GM21515 (cell line): ENCODE measurements at regions not wholly inside any gene's neighbourhood (a gene's known extent, or its start where the extent isn't known, plus 50 kb on each side); places are given as distances from the start of the nearest gene placed in this dataset.

Source experiments
- ATAC-seq: cut with Tn5 transposase; IDR thresholded peaks from one replicate; pipeline ENCODE4 v1.9.1; 2021; ENCODE audit not compliant: unreplicated experiment

GRCh38 chr1:165031001-165031400 lies 325.5 kb downstream of the LMX1A start:
- no peak for ATAC-seq

- no peak for ATAC-seq
Measured at GRCh38 chr1:165025805-165026204, 330.7 kb downstream of the LMX1A start.

GRCh38 chr1:165014753-165015152 lies 341.8 kb downstream of the LMX1A start:
- no peak for ATAC-seq

GRCh38 chr1:165011991-165012531 lies 344.5 kb downstream of the LMX1A start:
- no peak for ATAC-seq

GRCh38 chr1:165011186-165011585 lies 345.3 kb downstream of the LMX1A start:
- ATAC-seq, result no peak

DNA sequence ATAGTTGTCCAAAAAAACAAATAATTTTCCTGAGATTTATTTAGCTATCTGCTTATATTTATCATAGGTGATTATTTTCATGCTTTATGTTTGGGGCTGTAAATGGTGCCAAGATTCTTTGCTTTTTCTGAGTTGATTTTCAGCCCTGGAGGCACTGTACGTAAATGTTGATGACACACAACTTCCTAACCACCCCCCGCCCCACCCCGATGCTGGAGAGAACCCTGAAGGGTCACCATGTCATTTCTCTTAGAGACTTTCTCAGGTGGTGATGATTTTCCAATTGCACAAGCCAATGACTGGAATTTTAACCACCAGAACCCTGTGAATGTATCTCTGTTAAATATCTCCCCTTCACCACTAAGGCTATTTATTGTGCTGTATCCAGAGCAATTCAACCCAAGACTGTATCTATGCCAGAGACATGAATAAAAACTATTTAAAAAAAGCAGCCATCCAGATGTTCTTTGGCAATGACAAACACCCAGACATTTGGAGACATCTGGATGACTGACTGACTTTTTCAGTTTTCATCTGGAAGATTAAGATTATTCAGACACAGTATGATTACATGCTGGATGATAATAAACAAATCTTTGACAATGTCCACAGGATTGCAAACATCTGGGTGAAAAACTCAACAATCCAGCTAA lies 346.0 kb downstream of the LMX1A start:
- ATAC-seq, result no peak

DNA sequence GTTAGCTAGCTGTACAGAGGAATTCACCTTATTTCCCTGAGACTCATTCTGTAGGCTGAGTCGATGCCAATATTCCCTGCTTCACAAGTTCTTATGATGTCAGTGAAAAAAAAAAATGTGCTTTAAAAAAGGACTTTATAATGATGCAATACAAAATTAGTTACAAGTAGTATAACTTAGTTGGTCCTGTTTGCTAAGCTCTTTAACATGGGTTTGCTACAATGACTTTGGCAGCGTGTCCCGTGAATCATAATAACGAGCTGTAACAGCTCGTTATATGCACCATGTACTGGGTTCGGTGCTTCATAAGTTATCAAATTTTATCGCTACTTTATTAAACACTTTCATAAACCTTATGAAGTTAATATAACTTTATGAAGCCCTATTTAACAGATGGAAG lies 349.7 kb downstream of the LMX1A start:
- ATAC-seq, result no peak

DNA sequence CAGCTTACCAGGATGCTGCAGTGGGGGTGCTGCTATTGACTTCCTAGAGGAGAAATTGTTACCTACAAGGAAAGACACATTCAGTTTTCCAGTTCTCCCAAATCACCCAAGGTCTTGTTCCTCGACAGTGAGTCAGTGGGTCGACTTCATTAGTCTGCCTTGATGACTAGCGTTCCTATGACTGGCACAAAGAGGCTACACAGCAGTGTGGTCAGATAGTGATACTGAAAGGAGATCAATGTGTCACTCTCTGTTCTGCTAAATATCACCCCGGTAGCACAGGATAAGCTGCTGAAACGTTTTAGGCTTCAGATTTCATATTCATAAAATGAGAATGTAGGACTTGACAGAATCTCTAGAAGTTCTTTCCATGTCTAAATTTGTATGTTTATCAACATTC lies 357.4 kb downstream of the LMX1A start:
- ATAC-seq, result no peak

- ATAC-seq, result no peak
Measured at GRCh38 chr1:164991763-164992314, 364.7 kb downstream of the LMX1A start.

- no peak for ATAC-seq
Measured at GRCh38 chr1:164983023-164983650, 373.4 kb downstream of the LMX1A start.

- no peak for ATAC-seq
Measured at GRCh38 chr1:164982545-164982944, 374.0 kb downstream of the LMX1A start.

GRCh38 chr1:164977561-164977960 lies 379.0 kb downstream of the LMX1A start:
- ATAC-seq, result no peak

- no peak for ATAC-seq
Measured at GRCh38 chr1:164971921-164972415, 384.5 kb downstream of the LMX1A start.

- ATAC-seq, result no peak
Measured at GRCh38 chr1:164971391-164971790, 385.1 kb downstream of the LMX1A start.

DNA sequence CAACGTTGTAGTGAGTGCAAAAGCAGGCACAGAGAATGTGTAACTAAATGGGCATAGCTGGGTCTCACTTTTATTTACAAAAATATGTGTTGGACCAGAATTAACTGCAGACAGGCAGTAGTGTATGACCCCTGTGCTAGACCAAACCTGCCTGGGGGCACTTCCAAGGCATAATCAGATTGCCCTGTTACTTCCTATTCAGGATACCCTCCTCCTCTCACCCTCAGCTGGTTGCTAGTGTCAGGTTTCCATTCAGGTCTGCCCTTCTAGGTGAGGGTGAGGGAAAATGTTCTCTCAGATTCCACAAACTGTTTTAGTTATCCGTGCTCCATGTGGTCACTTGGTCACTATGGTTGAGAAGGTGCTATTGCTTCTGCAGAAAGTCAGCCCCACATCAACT lies 387.3 kb downstream of the LMX1A start:
- no peak for ATAC-seq

GRCh38 chr1:164967300-164967699 lies 389.2 kb downstream of the LMX1A start:
- no peak for ATAC-seq

DNA sequence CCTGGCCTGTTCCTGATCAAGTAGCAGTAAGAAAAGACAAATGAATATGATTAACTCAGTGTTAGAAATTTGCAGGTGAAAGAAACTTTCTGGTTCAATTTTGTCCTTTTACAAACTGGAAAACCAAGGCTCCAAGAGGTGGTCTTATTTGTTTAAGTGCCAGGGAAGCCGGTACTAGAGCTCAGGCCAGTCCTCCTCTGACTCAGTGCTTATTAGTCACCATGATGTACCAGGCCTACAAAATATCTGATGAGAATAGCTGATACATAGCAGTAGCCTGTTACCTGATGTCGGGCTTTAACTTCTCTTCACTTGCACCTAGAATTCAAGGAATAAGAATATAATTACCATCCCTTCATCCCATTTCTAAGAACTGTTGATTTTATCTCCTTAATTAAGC lies 394.8 kb downstream of the LMX1A start:
- ATAC-seq, result no peak

DNA sequence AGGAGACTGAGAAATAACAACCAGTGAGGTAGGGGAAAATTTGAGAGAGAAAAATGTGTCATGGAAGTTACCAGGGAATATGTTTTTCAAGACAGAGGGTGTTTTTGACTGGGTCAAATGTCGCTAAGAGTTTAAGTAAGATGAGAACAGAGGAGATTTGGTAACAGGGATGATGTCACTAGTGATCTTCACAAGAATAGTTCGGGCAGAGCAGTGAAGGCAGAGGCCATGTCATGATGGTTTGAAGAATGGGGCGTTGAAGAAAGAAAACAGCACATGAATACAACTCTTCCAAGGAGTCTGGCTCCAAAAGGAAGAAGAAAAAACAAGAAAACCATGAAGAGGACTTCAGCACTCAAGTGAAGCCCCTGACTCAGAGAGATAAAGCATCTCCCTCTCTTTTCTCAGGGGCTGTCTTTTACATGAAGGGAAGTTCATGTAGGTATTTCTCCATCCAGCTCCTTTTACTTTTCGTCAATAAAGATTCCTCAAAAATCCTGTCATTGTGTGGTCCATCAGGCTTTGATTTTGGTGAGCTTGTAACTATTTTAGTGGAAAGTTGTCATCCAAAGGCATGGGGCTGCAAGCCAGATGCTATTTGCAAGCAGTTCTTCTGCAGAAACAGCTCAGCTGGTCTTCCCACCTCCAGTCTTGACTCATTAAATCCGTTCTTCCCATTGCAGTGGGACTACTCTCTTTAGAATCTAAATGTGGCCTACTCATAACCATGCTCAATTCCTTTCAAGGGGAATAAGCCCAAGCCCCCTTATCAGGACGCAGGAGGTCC lies 397.3 kb downstream of the LMX1A start:
- ATAC-seq, result no peak

GRCh38 chr1:164953815-164954214 lies 394.8 kb downstream of the PBX1 start:
- ATAC-seq, result no peak

- no peak for ATAC-seq
Measured at GRCh38 chr1:164953098-164953497, 394.1 kb downstream of the PBX1 start.

DNA sequence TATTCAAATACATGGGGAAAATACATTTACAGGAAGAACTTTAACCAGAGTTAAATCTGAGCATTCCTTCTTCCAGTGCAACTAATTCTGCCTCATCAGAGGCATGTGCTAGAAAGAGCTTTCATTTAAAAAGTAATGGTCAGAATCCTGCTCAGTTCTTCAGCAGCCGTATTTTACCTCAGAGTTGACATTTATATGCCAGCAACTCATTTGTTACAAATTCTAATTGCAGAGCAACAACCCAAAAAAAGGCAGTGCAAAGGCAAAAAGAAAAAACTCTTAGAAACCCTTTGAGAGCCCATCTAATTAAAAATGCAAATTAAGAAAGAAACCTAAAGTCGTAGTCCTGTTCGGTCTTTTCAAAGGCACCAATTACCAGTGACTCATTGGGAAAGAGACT lies 392.5 kb downstream of the PBX1 start:
- ATAC-seq, result no peak
